HG03066 (cell line): ENCODE measurements at regions not wholly inside any gene's neighbourhood (a gene's known extent, or its start where the extent isn't known, plus 50 kb on each side); places are given as distances from the start of the nearest gene placed in this dataset.

Source experiments
- ATAC-seq: cut with Tn5 transposase; IDR thresholded peaks from one replicate; pipeline ENCODE4 v1.9.1; 2021; ENCODE audit warnings: low read depth; ENCODE audit not compliant: unreplicated experiment

DNA sequence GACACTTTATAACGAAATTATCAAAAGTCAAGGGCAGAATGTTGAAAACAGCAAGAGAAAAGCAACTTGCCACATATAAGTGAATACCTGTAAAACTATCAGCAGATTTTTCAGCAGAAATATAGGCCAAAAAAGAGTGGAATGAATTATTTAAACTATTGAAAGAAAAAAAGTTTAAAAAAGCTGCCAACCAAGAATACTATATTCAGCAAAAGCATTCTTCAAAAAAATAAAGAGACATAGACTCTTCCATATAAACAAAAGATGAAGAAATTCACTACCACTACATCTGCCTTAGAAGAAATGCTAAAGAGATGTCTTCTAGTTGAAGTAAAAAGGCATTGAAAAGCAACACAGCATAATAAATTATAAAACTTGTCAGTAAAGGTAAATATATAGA is 80.6 kb upstream of the CPNE8 start:
- ATAC-seq, result no peak

DNA sequence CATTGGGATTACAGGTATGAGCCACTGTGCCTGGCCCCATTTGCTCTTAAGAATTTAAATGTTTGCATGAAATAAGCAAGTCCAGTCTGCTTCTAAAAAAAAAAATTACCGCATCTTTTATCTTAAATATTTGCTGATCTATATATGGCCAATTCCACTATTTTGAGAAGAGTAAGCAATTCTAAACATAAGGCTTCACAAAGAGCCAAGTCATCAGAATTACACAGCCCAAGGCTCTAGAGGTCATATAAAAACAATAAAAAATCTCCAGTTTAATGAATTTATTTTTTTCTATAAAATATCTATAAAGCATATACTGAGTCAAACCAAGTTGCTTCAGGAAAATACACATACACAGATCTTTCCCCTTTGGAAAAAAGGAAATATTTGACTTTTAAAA is 79.0 kb upstream of the CPNE8 start:
- ATAC-seq, result no peak

DNA sequence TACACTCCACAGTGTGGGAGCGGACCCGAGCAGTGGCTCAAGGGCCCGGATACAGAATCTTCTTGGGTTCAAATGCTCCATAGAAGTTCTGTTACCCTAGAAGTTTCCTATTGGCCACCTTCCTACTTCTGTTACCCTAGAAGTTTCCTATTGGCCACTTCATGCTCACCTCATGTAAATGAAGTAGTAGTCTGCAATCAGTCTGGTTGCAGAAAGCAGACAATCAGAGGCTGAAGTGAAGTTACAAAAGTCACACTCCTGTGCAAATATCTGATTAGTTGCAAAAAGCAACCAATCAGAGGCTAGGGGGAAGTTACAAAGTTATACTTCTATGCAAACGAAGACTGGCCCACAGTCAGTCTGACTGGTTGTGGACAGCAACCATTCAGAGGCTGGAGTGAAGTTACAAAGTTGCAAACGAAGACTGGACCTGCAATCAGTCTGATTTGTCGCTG is 77.8 kb upstream of the CPNE8 start:
- ATAC-seq, result no peak

DNA sequence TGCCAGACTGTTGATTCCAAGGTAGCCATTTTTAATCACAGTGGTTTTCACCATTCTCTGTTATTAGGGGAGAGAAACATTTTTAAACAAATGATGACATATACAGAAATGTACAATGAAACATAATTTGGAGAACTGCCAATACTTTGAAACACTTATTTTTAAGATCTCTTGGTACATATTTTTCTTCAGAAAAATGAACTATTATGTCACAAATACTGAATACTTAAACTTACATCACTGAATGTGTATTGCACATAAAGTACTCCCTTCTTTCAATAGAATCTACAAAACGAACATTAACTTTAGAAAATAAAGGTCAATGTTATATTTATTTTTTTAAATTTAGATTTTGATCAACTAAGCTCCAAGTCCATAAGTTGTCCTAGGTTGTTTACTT is 71.7 kb upstream of the CPNE8 start:
- no peak for ATAC-seq

DNA sequence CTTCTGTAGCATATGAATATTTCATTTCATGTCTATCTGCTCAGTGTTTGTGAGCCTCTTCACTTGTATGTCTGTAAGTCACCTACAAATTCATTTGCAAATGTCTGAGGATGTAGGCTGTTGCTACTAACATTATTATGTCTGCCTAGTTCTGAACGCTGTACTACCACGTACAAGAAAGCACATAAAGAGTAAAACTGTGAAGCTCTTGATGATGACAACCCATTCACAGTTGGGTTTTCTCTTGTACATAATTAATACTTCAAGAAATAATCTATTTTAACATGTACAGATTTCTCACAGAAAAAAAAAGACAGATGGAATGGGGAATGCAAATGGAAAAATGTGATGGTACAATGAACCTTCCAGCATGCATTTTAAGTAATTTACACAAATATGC is 64.3 kb upstream of the CPNE8 start:
- ATAC-seq, result no peak

DNA sequence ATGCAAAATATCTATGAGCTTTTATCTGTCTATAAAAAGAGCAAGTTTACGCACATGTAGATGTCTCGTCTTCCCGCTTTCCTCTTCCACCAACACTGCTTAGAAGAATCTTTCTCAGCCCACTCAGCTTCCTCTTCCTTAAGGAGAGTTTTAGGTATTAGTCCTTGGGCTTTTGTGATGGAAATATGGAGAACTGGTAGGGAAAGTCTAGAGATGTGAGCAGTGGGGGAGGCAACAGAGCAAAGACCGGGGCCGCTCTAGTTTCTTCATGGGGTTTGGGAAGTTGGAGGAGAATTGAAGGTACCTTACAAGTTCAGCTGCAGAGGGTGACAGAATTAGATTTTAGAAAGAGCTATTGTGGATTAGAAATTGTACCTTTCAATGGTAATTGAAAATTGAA is 56.3 kb upstream of the CPNE8 start:
- no peak for ATAC-seq

DNA sequence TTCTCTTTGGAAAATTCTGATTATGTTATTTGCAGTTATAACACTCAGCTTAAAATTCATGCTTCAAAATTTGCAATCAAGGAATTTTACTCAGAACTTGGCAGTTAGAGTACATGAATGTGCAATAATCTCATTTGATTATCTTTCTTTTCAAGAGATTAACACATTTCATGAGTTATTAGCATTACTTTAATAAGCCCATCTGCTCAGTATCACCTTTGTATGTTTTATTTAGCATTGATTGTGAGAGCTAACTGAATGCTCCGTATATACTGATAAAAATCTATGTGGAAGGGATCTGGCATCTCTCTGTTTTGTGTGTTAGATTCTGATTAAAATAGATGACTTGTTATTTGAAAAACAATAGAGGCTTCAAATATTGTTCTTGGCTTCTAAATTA is 55.6 kb upstream of the CPNE8 start:
- no peak for ATAC-seq

DNA sequence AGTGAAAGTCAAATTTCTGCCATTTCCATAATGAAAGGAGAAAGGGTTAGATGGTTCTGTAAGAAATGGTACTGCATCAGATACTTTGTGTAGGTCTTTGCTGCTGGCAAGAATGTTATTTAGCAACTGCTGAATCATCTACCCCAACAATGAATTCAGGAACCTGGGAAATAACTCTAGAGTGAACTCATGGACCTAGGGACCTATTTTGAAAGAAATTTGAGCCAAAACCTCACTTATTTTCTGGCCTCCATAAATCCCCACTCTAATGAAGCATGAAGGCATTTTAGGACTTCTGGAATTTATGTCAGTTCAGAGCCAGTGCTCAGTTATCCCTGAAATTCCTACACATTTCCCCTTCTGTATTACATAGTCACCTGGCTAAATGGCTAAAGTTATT is 50.9 kb upstream of the CPNE8 start:
- ATAC-seq, result no peak
